Renal pelvis (tissue), 1 donor: ENCODE measurements at regions not wholly inside any gene's neighbourhood (a gene's known extent, or its start where the extent isn't known, plus 50 kb on each side); places are given as distances from the start of the nearest gene placed in this dataset.

Source experiments
- DNase-seq: peaks from one replicate; pipeline ENCODE4 v3.0.0-alpha.2; 2013

DNA sequence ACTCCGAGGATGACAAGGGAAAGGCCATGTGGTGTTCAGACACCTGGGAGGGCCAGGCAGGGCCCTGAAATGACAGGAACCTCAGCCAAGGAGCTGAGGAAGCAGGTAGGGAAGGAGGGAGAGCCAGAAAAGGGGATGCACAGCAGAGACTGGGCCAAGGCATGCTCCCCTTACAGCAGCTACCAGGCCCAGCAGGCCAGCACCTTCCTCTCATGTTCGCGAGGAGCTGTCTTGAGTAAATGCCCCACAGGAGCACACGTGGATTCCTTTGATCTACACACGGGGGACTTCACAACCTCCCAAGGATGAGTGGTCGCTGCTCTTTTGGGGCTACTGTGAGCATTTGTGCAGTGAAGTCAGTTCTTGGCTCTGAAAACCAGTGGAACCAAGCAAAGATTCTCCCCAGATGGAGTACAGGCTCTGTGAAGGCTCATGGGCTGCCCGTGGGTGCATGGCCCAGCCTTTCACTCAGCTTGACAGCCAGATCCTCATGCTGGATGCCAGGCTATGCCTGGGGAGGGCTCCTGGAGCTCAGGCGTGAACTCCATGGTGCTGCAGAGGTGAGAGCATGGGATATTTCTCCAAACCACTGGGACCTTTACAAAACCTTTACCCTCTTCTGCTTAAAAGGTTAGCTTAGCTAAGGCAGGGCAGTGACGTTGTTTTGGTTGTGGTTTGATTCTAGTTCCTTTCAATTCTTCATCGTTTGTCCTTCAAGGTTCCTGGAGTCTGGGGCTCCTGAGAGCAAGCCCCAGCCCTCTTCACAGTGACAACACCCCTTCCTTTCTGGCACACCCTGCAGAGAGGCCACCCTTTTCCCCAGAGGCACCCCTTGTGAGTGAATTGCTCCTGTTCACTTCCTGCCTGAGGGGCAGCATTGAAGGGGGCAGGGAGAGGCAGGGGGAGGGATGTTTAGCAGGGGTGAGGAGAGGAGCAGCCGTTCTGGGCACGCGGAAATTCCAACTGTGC, 74.2 kb upstream of the ZPBP start:
- no peak for DNase-seq

GRCh38 chr7:50164559-50165170, 71.6 kb upstream of the ZPBP start:
- no peak for DNase-seq

DNA sequence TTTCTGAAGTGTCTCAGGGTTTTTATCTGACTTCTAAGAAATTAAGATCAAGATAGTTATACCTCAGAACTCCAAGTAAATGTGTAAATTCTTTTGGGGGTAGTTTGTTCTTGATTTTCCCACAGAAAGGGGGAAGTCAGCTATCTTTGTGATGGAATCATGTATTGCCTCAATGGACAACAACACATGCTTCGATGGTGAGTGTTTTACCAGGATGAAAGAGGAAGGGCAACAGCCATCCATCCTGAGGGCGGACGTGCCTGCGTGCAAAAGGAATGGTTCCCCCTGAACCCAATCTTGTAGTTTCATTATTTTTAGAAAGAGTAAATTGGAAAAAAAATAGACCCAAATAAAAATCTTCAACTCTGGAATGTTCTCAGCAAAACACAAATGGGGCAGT, 67.2 kb upstream of the ZPBP start:
- DNase-seq, result no peak

GRCh38 chr7:50159154-50159553, 66.1 kb upstream of the ZPBP start:
- no peak for DNase-seq

DNA sequence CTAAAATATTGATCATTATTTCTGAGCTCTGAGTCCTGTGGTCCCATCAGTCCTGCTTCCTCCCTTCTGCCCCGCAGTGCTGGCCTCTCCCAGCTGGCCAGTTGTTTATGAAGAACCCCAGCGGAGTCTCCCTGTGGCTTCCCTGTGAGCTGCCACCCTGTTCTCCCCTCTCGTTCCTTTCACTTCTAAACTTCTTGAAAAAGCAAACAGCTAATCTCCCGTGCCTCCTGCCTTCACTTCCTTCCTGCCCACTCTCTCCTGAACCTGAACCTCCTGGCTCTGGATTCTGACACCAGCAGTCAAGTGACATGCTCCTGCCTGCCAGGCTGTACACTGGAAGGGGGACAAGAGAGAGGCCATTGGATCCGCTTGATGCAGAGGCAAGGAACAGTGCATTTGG, 63.7 kb upstream of the ZPBP start:
- no peak for DNase-seq

DNA sequence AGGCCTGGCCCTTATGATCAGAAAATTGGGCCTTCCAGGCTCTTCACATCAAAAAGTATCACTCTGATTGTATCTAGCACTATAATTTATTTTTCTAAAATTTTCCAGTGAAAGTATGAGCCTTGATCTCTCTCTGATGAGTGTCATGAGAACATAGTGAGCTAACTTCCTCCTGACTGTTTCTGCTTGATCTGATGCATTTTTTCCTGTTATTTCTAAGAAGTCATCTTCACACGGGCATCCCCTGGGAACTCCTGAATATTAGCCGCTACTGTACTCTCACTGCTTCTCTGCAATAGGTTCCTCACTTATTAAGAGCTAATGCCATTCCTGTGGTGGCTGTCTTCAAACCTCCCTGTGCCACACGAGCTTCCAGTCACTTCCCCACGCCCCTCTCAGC, 63.1 kb upstream of the ZPBP start:
- no peak for DNase-seq

GRCh38 chr7:50155755-50156154, 62.7 kb upstream of the ZPBP start:
- no peak for DNase-seq

GRCh38 chr7:50153995-50154394, 60.9 kb upstream of the ZPBP start:
- DNase-seq, result no peak

DNA sequence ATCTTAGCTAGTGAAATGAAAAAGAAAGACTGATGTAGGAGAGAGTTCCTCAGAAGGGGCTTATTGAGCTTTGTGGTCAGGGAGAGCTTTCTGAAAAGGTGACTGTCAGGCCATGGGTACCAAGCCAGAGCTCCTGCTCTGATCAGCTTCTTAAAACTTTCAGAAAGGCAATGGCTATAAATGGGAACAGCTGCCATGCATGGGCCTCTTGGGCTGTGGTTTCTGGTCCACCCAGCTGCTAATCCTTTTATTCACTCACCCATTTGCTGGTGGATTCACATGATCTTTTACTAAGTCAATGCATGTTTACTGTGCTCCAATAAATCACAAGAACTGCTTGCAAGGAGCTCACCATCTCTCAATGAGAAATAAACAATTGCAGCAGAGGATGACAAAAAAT, 60.1 kb upstream of the ZPBP start:
- no peak for DNase-seq

GRCh38 chr7:50152486-50152885, 59.4 kb upstream of the ZPBP start:
- no peak for DNase-seq

- DNase-seq, result no peak
These were observed 58.6 kb upstream of the ZPBP start for GRCh38 chr7:50151661-50152060.

GRCh38 chr7:50151001-50151400, 58.0 kb upstream of the ZPBP start:
- DNase-seq, result no peak

- DNase-seq, result no peak
These were observed 56.3 kb upstream of the ZPBP start for GRCh38 chr7:50149369-50149768.

DNA sequence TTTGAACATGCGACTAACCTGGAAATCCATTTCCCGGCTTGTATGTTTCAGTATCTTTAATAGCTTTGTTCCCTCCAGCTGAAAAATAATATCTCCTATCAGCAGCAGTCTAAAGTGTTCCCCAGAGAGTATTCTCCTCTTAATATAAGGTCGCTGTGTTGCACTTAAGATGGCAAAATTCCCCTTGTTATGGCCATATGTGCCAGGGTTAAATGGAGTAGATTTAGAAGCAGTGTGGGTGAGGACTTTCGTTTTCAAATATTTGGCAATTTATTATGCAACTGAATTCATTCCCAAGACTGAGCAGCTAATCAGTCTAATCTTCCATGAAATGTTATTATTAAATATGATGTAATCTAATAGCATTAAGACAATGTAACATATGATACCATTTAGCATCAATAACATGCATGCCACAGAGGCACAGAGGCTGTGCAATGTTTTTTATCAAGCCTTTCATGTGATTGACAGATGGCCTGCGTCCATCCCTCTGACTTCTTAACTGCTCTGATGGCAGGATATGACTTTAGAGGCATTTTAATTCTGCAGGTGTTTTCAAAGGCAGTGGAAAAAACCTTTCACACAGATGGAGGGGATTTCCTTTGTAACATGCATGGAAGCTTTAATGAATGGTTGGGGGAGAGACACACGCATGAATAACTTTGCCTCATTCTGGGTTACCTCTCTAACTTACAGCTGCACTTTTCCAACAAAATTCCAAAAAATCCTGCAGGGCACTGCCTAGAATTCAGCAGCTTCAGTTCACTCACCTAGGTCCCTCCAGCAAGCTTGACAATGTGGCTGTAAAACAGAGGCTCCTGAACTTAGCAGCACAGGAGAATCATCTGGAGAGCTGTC, 55.1 kb upstream of the ZPBP start:
- DNase-seq, result peak; percentile 31

DNA sequence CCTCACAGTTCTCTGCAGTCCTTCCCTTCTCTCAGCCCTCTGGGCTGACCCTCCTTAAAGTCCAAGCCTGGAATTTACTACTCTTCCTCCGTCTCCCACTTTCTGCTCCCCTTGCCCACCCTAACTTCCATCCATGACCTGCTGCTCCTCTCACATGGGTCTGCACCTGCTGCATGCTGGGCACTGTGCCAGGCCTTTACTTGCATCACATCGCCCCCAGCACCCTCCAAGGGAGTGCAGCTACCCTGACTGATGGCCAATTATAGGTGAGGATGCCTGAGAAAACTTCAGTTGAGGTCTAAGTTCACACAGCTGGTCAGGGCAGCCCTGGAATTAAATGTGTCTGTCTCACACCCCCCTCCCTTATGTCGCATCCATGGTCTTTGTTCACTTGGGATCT, 53.6 kb upstream of the ZPBP start:
- DNase-seq, result no peak

GRCh38 chr7:50145801-50146338, 52.8 kb upstream of the ZPBP start:
- no peak for DNase-seq

- no peak for DNase-seq
These were observed 52.2 kb upstream of the ZPBP start for GRCh38 chr7:50145226-50145625.
